Osteoblast (primary cell): ENCODE measurements at regions not wholly inside any gene's neighbourhood (a gene's known extent, or its start where the extent isn't known, plus 50 kb on each side); places are given as distances from the start of the nearest gene placed in this dataset.

Experiments used
- DNase-seq: peaks from one replicate; pipeline ENCODE4 v3.0.0; 2011; ENCODE audit warnings: low spot score, mixed read lengths; ENCODE audit not compliant: insufficient read length; ENCODE audit errors: missing footprints
- H2AFZ ChIP-seq: 2 replicates; pipeline ENCODE4 v1.6.0; 2011; ENCODE audit warnings: mild to moderate bottlenecking, low read length
- H3K27ac ChIP-seq: 2 replicates; pipeline ENCODE4 v1.5.1; 2011; ENCODE audit warnings: mild to moderate bottlenecking, low read depth, low read length, moderate library complexity
- H3K27me3 ChIP-seq: 2 replicates; pipeline ENCODE4 v1.6.0; 2012; ENCODE audit warnings: mild to moderate bottlenecking, control low read depth, inconsistent platforms, low read length, moderate library complexity; ENCODE audit not compliant: insufficient read depth
- H3K36me3 ChIP-seq: 2 replicates; pipeline ENCODE4 v1.5.1; 2011; ENCODE audit warnings: mild to moderate bottlenecking, low read length, control low read depth, moderate library complexity; ENCODE audit not compliant: insufficient read depth
- H3K4me1 ChIP-seq: 2 replicates; pipeline ENCODE4 v1.5.1; 2011; ENCODE audit warnings: mild to moderate bottlenecking, low read length, control low read depth, moderate library complexity; ENCODE audit not compliant: insufficient read depth
- H3K4me2 ChIP-seq: 2 replicates; pipeline ENCODE4 v1.6.0; 2011; ENCODE audit warnings: mild to moderate bottlenecking, low read length; ENCODE audit not compliant: insufficient read depth
- H3K4me3 ChIP-seq: fragments of 200-600 bp; sonication (generic); 3 replicates; pipeline ENCODE4 v1.5.1; 2012; ENCODE audit warnings: mild to moderate bottlenecking, low read length, inconsistent platforms; ENCODE audit not compliant: insufficient read depth
- H3K79me2 ChIP-seq: 2 replicates; pipeline ENCODE4 v1.6.0; 2012; ENCODE audit warnings: mild to moderate bottlenecking, low read length, control low read depth, inconsistent platforms; ENCODE audit not compliant: insufficient read depth
- H3K9me3 ChIP-seq: 2 replicates; pipeline ENCODE4 v1.5.1; 2011; ENCODE audit warnings: low read depth, low read length, control low read depth
- H4K20me1 ChIP-seq: 2 replicates; pipeline ENCODE4 v1.6.0; 2012; ENCODE audit warnings: mild to moderate bottlenecking, low read length, control low read depth; ENCODE audit not compliant: insufficient read depth
- CTCF ChIP-seq: IDR thresholded peaks from 2 replicates; pipeline ENCODE4 v1.5.1; 2011; ENCODE audit warnings: mild to moderate bottlenecking, low read depth, low read length, moderate library complexity; ENCODE audit errors: extremely low read depth

- Histone ChIP-seq H3K27me3 (no peaks in the 10 kb centered on the region), H4K20me1 (no peaks in the 10 kb centered on the region), H2AFZ (no peak overlapping the region), H3K4me3 (no peak overlapping the region), H3K79me2 (no peaks in the 10 kb centered on the region), H3K36me3 (no peaks in the 10 kb centered on the region), H3K9me3 (no peaks in the 10 kb centered on the region), H3K4me1 (peaks cover 2% of the 10 kb centered on the region), H3K27ac (no peak overlapping the region), H3K4me2 (no peak overlapping the region)
- no peak for DNase-seq
- TF ChIP-seq CTCF = no peak
These were observed 71.7 kb upstream of the SMLR1 start for GRCh38 chr6:130755368-130756034.

- no peaks in the 10 kb centered on the region for H3K36me3 ChIP-seq
- DNase-seq = no peak
- no peaks in the 10 kb centered on the region for H3K9me3 ChIP-seq
- no peak overlapping the region for H3K4me2 ChIP-seq
- H3K27me3 ChIP-seq = no peaks in the 10 kb centered on the region
- H3K4me1 ChIP-seq = peaks cover 2% of the 10 kb centered on the region
- H4K20me1 ChIP-seq = no peaks in the 10 kb centered on the region
- TF ChIP-seq CTCF = no peak
- H3K79me2 ChIP-seq = no peaks in the 10 kb centered on the region
- H3K27ac ChIP-seq = no peak overlapping the region
- no peak overlapping the region for H2AFZ ChIP-seq
- H3K4me3 ChIP-seq = no peak overlapping the region
These were observed 70.4 kb upstream of the SMLR1 start for GRCh38 chr6:130756824-130757223.

GRCh38 chr6:130758813-130759212, 68.4 kb upstream of the SMLR1 start:
- peaks cover 2% of the 10 kb centered on the region for H3K4me1 ChIP-seq
- H3K9me3 ChIP-seq = no peaks in the 10 kb centered on the region
- DNase-seq = no peak
- H2AFZ ChIP-seq = peak overlapping the region; percentile 10
- no peak overlapping the region for H3K27ac ChIP-seq
- no peaks in the 10 kb centered on the region for H4K20me1 ChIP-seq
- H3K27me3 ChIP-seq = no peaks in the 10 kb centered on the region
- H3K4me3 ChIP-seq = no peak overlapping the region
- TF ChIP-seq CTCF = no peak
- no peaks in the 10 kb centered on the region for H3K79me2 ChIP-seq
- no peaks in the 10 kb centered on the region for H3K36me3 ChIP-seq
- no peak overlapping the region for H3K4me2 ChIP-seq

GRCh38 chr6:130760006-130760405, 67.2 kb upstream of the SMLR1 start:
- Histone ChIP-seq H3K79me2 (no peaks in the 10 kb centered on the region), H3K27me3 (no peaks in the 10 kb centered on the region), H4K20me1 (no peaks in the 10 kb centered on the region), H3K4me1 (peaks cover 2% of the 10 kb centered on the region), H2AFZ (peak overlapping the region; percentile 10), H3K4me2 (no peak overlapping the region), H3K36me3 (no peaks in the 10 kb centered on the region), H3K9me3 (no peaks in the 10 kb centered on the region), H3K27ac (no peak overlapping the region), H3K4me3 (no peak overlapping the region)
- peak; percentile 87 for TF ChIP-seq CTCF
- no peak for DNase-seq
